Pancreas (tissue), 10 donors: ENCODE measurements at regions not wholly inside any gene's neighbourhood (a gene's known extent, or its start where the extent isn't known, plus 50 kb on each side); places are given as distances from the start of the nearest gene placed in this dataset.
"Not testable (repeated sequence)": the region's sequence is repeated elsewhere in the genome, so short reads cannot be mapped to it uniquely, and the experiment has no call there.

Experiments
- ATAC-seq, 4 donors: fragments of 200-7000 bp; cut with Tn5 transposase; one replicate each; pipeline versions ENCODE4 v1.8.0 to v1.9.1; 2020; ENCODE audit warnings: mild to moderate bottlenecking in 4 of 4, moderate library complexity in 4 of 4
- DNase-seq, 6 donors: peaks; one replicate each; pipeline ENCODE4 v3.0.0-alpha.2; 2020
- FAIRE-seq: peaks from 2 replicates; lab custom pipeline; 2012; peaks lifted over from hg19 to GRCh38; lab: Jason Lieb, UNC
- H3K27ac ChIP-seq, 4 donors: fragments of 200-600 bp; sonication (generic); 1 replicate in 3 of 4; 2 replicates in 1 of 4; pipeline versions ENCODE4 v1.5.0 to v1.8.0; 2020
- H3K27me3 ChIP-seq, 4 donors: fragments of 200-600 bp; one replicate each; pipeline ENCODE4 v1.8.0; 2021
- H3K36me3 ChIP-seq, 3 donors: fragments of 200-600 bp; sonication (generic) in 1 of 3; one replicate each; pipeline versions ENCODE4 v1.5.0 to v1.8.0; 2020 to 2021
- H3K4me1 ChIP-seq, 3 donors: fragments of 200-600 bp; one replicate each; pipeline ENCODE4 v1.8.0; 2021
- H3K4me3 ChIP-seq, 4 donors: fragments of 200-600 bp; sonication (generic) in 2 of 4; one replicate each; pipeline versions ENCODE4 v1.5.0 to v1.8.0; 2020 to 2021
- H3K9me3 ChIP-seq, 4 donors: fragments of 200-600 bp; one replicate each; pipeline ENCODE4 v1.8.0; 2021
- WGBS, 2 donors: extraction: QIAGEN DNeasy Blood & Tissue Kit; methylation state at CpG; one replicate each; pipeline ENCODE4 v1.1.7; 2013; 5-methylcytosine and 5-hydroxymethylcytosine counted together
- intact Hi-C, 3 donors: fragments of 100-400 bp; cut with DNase I; formaldehyde crosslinking; loops; one replicate each; pipeline versions ENCODE4 v1.11.1 to v1.14.2; 2022
- TF ChIP-seq, protein P1 (sequence below), 4 donors: fragments of 200-600 bp; sonication (generic) in 3 of 4; IDR thresholded peaks; one replicate each; pipeline versions ENCODE4 v1.5.0 to v1.8.0; 2021; ENCODE audit warnings: antibody characterized with exemption in 4 of 4
- donor health status: healthy with polysubstance abuse.
- donor health status: DM: no; HTN: no; CAD: no; lungs with moderate emphysema.
- donor health status: DM: no; HTN: no; CAD: no.
- donor health status: control.
- donor health status: control.
- donor health status: Bipolar disorder and iron deficiency.
- donor health status: DM: yes; HTN: yes; CAD: no.
- donor health status: DM: no; HTN: no; CAD: no.
- donor health status: DM: no; HTN: no; CAD: no.
- donor health status: DM: yes; HTN: yes; CAD: no.

DNA sequence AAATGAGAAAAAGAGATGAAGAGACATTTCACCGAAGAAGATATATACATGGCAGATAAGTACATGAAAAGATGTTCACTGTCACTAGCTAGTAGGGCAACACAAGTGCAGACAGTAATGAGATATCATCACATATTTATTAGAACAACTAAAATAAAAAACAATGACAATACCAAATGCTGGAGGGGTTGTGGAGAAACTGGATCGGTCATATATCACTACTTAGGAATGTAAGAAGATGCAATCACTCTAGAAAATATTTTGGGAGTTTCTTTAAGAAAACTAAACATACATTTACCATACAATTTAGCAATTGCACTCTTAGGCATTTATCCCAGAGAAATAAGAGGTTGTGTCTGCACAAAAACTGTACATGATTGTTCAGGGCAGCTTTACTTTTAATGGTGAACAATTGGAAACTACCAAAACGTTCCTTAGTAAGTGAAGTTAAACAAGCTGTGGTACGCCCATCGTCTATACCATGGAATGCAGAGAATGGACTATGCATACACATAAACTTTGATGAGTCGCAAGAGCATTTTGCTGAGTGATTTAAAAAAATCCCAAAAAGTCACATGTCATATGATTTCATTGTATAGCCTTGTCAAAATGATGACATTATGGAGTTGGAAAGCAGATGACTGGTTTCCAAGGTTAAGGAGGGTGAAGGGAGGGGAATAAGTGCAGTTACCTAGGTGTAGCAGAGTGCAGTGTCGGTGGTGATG is 149.0 kb upstream of the UBE3A start:
- TF ChIP-seq, protein P1, sequence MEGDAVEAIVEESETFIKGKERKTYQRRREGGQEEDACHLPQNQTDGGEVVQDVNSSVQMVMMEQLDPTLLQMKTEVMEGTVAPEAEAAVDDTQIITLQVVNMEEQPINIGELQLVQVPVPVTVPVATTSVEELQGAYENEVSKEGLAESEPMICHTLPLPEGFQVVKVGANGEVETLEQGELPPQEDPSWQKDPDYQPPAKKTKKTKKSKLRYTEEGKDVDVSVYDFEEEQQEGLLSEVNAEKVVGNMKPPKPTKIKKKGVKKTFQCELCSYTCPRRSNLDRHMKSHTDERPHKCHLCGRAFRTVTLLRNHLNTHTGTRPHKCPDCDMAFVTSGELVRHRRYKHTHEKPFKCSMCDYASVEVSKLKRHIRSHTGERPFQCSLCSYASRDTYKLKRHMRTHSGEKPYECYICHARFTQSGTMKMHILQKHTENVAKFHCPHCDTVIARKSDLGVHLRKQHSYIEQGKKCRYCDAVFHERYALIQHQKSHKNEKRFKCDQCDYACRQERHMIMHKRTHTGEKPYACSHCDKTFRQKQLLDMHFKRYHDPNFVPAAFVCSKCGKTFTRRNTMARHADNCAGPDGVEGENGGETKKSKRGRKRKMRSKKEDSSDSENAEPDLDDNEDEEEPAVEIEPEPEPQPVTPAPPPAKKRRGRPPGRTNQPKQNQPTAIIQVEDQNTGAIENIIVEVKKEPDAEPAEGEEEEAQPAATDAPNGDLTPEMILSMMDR (IDR thresholded peaks at IDR 0.05): no peak
- no peaks in the 10 kb centered on the region for H3K4me1 ChIP-seq
- ATAC-seq: no peak
- H3K4me3 ChIP-seq: no peak overlapping the region
- no peaks in the 10 kb centered on the region for H3K9me3 ChIP-seq
- intact Hi-C loops: no loop called here
- H3K27me3 ChIP-seq: no peaks in the 10 kb centered on the region
- no peaks in the 10 kb centered on the region for H3K36me3 ChIP-seq
- FAIRE-seq: no peak
- no peak for DNase-seq
- H3K27ac ChIP-seq: no peak overlapping the region
- 64 to 80% methylated on average over 7 of the region's 7 CpGs for WGBS, 2 donors

DNA sequence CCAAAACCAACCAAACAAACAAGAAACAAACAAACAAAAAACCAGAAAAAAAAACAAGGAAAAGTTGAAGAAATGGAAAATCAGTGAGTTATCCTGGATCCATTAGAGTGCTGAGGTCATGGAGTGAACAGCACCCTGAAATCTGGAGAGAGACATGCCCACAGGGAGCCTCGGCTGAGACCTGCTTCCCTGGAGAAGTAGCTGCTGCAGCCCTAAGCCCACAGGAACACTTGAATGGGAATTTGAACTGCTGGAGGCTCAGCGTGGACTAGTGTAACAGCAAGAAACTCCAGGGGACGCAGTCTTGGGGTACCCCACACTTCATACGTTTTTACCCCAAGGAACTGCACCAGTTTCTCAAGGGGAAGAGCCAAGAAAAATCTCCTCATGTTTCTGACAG is 144.1 kb upstream of the UBE3A start:
- no peaks in the 10 kb centered on the region for H3K9me3 ChIP-seq
- no peak for DNase-seq
- no peaks in the 10 kb centered on the region for H3K27me3 ChIP-seq
- intact Hi-C loops: no loop called here
- WGBS, 2 donors: 53 to 77% methylated on average over 4 of the region's 4 CpGs
- H3K4me3 ChIP-seq: no peak overlapping the region
- H3K36me3 ChIP-seq: no peaks in the 10 kb centered on the region
- TF ChIP-seq, protein P1 (IDR thresholded peaks at IDR 0.05): no peak
- no peak for ATAC-seq
- FAIRE-seq: no peak
- H3K27ac ChIP-seq: no peak overlapping the region
- H3K4me1 ChIP-seq: no peaks in the 10 kb centered on the region

DNA sequence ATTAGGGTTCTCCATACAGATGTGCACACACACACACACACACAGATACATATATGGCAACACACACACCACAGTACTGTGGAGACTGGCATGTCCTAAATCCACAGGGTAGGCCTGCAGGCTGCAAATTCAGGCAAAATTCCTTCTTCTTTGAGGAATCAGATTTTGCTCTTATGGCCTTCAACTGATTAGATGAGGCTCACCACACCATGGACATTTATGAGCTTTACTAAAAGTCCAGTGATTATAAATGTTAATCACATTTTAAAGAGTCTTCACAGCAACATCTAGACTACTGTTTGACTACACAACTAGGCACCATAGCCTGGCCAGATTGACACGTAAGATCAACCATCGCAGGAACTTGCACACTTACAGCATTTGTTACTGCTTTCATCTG is 140.3 kb upstream of the UBE3A start:
- no peaks in the 10 kb centered on the region for H3K9me3 ChIP-seq
- H3K4me3 ChIP-seq: no peak overlapping the region
- no peak for DNase-seq
- intact Hi-C loops: no loop called here
- H3K27me3 ChIP-seq: no peaks in the 10 kb centered on the region
- no peaks in the 10 kb centered on the region for H3K4me1 ChIP-seq
- H3K27ac ChIP-seq: no peak overlapping the region
- ATAC-seq: no peak
- no peaks in the 10 kb centered on the region for H3K36me3 ChIP-seq
- WGBS, 2 donors: 96 to 97% methylated on average over 2 of the region's 2 CpGs
- TF ChIP-seq, protein P1 (IDR thresholded peaks at IDR 0.05): no peak
- no peak for FAIRE-seq

DNA sequence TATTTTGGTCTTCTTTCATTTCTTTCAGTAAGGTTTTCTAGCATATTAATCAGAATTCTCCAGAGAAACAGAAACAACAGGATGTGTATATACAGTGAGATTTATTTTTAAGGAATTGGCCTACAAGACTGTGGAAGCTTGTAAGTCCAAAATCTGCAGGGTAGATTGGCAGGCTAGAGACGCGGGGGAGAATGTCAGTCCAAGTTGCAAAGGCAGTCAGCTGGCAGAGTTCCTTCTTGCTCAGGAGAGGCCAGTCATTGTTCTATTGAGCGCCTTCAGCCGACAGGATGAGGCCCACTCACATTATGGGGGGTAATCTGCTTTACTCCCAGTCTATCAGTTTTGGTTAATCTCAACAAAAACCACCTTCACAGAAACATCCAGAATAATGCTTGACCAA is 133.4 kb upstream of the UBE3A start:
- intact Hi-C loops: no loop called here
- Histone ChIP-seq H3K27ac (no peak overlapping the region), H3K27me3 (no peaks in the 10 kb centered on the region), H3K36me3 (no peaks in the 10 kb centered on the region), H3K4me3 (no peak overlapping the region), H3K9me3 (no peaks in the 10 kb centered on the region), H3K4me1 (no peaks in the 10 kb centered on the region)
- no peak for ATAC-seq
- no peak for FAIRE-seq
- TF ChIP-seq, protein P1 (IDR thresholded peaks at IDR 0.05): no peak
- WGBS, 2 donors: 57 to 73% methylated on average over 4 of the region's 4 CpGs
- no peak for DNase-seq

DNA sequence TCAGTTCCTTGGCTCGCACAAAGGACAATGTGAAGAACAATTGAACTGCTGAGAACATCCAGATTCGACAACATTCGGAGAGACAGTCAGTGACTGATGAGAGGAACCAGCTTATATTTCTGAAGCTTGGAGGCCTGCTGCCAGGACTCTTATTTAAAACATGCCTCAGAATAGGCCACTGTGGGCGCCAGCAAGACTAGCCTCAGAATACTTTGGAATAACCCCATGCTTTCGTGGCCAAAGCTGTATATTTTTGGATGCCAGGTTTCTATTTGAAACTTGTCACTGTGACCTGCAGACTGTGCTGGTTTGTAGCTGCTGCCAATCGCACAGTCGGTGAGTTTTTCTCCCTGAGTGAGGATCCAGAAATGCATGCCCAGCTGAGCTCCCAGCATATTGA is 129.9 kb upstream of the UBE3A start:
- intact Hi-C loops: no loop called here
- no peak for FAIRE-seq
- no peak overlapping the region for H3K27ac ChIP-seq

DNA sequence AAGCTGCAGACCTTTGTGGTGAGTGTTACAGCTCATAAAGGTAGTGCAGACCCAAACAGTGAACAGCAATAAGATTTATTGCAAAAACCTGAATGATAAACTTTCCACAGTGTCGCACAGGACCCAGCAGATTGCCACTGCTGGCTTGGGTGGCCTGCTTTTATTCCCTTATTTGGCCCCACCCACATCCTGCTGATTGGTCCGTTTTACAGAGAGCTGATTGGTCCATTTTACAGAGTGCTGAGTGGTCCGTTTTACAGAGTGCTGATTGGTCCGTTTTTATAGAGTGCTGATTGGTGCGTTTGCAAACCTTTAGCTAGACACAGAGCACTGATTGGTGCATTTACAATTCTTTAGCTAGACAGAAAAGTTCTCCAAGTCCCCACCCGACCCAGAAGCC is 127.7 kb upstream of the UBE3A start:
- H3K4me3 ChIP-seq, FAIRE-seq, H3K27me3 ChIP-seq, H3K27ac ChIP-seq, intact Hi-C loops, ATAC-seq, H3K9me3 ChIP-seq, DNase-seq, H3K36me3 ChIP-seq, H3K4me1 ChIP-seq: not testable (repeated sequence)
- WGBS, 2 donors: 48 to 59% methylated on average over 6 of the region's 6 CpGs

More for the DNA sequence above, 129.9 kb upstream of the UBE3A start:
- WGBS, 2 donors: 76 to 86% methylated on average over 7 of the region's 7 CpGs
- H3K4me1 ChIP-seq: no peaks in the 10 kb centered on the region
- TF ChIP-seq, protein P1 (IDR thresholded peaks at IDR 0.05): no peak
- no peaks in the 10 kb centered on the region for H3K9me3 ChIP-seq
- H3K27me3 ChIP-seq: no peaks in the 10 kb centered on the region
- no peaks in the 10 kb centered on the region for H3K36me3 ChIP-seq
- DNase-seq: no peak
- H3K4me3 ChIP-seq: no peak overlapping the region
- no peak for ATAC-seq
